ENCODE measurements at regions not wholly inside any gene's neighbourhood (a gene's known extent, or its start where the extent isn't known, plus 50 kb on each side); places are given as distances from the start of the nearest gene placed in this dataset.

GRCh38 chr2:59791004-59791618, 762.3 kb downstream of the BCL11A start:
- TF ChIP-seq, protein P1, sequence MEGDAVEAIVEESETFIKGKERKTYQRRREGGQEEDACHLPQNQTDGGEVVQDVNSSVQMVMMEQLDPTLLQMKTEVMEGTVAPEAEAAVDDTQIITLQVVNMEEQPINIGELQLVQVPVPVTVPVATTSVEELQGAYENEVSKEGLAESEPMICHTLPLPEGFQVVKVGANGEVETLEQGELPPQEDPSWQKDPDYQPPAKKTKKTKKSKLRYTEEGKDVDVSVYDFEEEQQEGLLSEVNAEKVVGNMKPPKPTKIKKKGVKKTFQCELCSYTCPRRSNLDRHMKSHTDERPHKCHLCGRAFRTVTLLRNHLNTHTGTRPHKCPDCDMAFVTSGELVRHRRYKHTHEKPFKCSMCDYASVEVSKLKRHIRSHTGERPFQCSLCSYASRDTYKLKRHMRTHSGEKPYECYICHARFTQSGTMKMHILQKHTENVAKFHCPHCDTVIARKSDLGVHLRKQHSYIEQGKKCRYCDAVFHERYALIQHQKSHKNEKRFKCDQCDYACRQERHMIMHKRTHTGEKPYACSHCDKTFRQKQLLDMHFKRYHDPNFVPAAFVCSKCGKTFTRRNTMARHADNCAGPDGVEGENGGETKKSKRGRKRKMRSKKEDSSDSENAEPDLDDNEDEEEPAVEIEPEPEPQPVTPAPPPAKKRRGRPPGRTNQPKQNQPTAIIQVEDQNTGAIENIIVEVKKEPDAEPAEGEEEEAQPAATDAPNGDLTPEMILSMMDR (IDR thresholded peaks at IDR 0.05; ENCODE audit: low read depth, low read length), result no peak
- no peak for TF ChIP-seq EZH2phosphoT487 (IDR thresholded peaks at IDR 0.05; ENCODE audit: low read depth)

All from OCI-LY3 (cell line).